Activated CD4-positive, alpha-beta T cell treated with anti-CD3 and anti-CD28 coated beads, Interleukin-2, Interleukin-6, amounts not matched to agents 100 ng/mL and 50 ng/mL, durations not matched to agents 16 hours and 8 hours (primary cell): ENCODE measurements at regions not wholly inside any gene's neighbourhood (a gene's known extent, or its start where the extent isn't known, plus 50 kb on each side); places are given as distances from the start of the nearest gene placed in this dataset.

Experiments used
- DNase-seq: peaks from one replicate; pipeline ENCODE4 v3.0.0-alpha.2; 2020

DNA sequence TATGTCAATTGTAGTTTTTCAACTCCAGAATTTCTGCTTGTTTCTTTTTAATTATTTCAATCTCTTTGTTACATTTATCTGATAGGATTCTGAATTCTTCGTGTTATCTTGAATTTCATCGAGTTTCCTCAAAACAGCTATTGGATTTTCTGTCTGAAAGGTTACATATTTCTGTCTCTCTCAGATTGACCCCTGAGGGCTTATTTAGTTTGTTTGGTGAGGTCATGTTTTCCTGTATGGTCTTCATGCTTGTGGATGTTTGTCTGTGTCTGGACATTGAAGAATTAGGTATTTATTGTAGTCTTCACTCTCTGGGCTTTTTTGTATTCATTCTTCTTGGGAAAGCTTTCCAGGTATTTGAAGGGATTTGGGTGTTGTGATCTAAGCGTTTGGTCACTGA, 85.6 kb downstream of the SNAPC1 start:
- no peak for DNase-seq

DNA sequence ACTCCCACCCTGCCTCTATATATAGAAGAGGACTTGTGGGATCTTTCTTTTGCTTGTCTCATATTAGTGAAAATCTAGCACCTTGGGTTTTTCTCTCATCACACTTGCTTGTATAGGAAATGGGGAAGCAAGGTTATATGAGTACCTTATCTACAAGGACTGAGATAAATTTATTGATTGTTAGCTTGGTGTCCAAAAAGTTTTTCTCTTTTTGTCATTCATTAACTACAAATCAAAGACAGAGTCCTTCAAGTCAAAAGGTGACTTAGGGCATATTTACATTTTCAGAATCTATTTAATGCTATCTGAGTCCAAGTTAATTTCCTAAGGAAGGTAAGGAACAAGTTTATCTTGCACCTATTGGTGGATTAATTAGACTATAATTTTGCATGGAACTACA, 92.7 kb downstream of the SNAPC1 start:
- no peak for DNase-seq

DNA sequence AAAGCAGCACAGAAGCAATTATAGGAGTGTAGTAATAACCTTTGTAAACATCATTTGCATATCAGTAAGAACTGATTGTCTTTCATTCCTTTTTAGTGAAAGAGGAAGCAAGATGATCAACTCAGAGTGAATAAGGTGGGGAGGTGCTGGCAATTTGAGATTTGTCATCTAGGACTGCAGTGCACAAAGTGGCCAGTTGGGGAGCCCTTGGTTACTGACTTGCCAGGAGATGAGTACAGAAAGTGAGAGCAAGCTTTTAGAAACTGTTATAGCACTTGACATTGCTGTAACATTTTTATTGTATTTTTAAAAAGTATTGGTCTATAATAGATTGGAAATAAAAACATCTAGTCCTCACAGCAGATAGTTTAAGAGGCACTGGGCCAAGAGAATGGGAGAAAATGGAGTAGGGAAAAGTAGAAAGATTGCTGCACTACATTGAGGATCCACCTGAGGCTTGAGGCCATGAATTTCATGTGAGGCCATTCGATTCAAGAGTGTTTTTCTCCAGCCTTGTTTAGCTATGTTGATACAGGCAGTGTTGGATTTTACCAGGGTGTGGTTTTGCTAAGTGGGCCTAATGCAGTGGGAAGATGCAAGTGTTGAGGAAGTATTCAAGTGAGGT, 98.2 kb downstream of the SNAPC1 start:
- peak; percentile 70 for DNase-seq

- DNase-seq: no peak
Observed at GRCh38 chr14:61861320-61861865, 99.2 kb downstream of the SNAPC1 start.

- no peak for DNase-seq
Observed at GRCh38 chr14:61864329-61864898, 102.2 kb downstream of the SNAPC1 start.

- peak; percentile 18 for DNase-seq
Observed at GRCh38 chr14:61866932-61867920, 105.0 kb downstream of the SNAPC1 start.

GRCh38 chr14:61868846-61869245, 106.6 kb downstream of the SNAPC1 start:
- DNase-seq: no peak

DNA sequence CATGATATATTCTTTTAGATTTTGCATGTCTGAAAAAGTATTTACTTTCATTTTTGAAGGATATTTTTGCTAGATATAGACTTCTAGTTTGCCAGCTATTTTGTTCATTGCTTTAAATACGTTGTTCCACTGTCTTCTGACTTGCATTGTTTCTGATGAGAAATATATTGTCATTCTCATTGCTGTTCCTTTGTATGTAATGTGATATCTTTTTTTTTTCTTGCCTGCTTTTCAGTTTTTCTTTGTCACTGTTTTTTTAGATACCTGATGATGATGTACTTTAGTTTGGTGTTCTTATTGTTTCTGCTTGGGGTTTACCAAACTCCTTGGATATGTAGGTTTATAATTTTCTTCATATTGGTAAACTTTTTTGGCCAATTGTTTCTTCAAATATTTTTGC, 107.9 kb downstream of the SNAPC1 start:
- DNase-seq: no peak

DNA sequence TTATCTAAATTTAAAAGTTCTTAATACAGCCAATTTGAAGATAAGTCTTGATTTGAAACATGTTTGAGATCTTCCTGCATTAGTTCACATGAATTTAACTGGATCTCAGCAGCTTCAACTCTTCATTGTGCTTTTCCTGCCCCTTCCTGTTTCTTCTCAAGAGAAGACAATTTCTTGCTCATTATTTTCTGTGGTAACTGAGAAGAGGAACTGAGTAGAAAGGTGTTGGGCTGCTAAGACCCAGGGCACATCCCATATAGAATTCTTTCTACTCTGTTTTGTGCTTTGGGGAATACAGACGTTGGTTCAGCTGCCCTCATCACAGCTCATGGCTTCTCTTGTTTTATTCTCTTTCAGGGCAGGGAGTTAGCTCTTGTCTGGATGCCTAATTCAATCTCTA, 110.2 kb downstream of the SNAPC1 start:
- no peak for DNase-seq

DNA sequence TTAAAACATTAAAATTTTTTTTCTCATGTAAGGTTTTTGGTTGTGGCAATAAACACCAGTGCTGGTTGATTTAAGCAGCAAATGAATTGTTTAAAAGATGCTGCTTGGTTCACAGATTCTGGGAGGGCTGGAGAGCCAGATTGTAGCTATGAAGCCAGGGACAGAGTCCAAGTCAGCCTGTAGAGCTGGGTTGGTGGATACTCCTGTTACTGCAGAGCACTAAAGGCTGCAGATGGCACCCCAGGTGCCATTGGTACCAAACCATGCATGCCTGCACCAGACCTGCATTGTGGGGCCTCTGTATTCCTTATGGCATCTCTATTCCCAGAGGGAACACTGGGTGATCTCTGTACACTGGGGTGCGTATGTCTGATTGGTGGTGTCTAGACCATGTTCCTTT, 113.3 kb downstream of the SNAPC1 start:
- DNase-seq: no peak

DNA sequence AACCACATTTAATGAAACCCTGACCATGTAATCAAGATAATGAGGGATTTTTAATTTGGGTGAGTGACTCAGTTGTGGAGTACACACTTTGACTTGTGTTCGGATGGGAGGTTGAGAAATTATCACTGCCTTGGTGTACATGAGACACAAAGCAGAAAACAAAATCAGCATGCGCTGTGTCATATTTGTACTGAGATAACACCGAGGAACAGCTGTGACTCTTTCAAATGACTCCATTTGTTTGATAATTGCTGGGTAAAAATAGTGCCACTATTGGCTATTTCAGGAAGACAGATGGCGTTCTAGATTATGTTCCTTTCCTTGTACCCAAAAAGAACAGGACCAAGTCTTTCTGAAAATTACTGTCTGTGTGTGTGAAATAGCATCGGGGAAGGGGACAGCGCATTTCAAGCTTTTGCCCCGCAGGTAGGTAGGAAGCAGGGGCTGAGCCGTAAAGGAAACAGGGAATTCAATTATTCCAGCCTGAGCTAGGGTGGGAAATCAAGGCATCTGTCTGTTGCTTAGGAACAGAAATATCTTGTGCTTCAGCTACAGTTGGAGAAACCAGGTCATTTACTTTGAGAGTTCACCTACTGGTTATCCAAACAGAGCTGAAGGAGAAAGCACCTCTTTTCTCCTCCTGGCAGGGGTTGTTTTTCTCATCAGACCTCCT, 114.3 kb downstream of the SNAPC1 start:
- DNase-seq: peak; percentile 8

DNA sequence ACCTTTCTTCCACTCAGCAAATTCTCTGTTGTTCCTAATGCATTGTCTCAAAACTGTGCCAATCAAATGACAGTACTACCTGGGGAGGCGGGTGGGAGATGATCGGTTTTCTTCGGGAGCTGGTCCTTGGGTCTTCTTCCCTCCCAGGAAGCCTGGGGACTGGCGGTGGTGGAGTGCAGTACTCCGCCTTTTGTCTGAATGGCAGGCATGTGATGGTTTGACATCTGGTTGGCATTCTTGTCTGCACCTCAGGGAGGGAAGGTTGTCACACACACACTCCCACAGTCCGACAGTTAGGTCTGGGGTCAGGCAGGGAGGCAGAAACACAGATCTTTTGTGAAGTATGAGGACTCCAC, 114.8 kb downstream of the SNAPC1 start:
- no peak for DNase-seq

DNA sequence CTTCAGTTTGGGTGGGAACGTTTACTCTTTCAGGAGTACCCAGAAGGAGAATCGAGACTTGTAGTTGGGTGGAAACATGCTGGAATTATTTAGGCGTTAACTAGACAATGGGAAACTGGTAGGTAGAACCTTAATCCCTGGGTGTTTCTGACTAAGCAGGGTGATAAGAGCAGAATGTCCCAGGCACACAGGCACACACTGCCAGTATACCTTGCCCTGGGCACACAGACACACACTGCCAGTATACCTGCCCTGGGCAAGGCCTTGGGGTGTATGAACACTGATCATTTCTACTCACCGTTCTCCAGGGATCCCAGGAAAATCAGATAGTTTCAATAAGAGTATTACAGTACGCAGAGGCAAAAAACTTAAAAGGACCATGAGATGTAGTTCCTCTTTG, 115.5 kb downstream of the SNAPC1 start:
- DNase-seq: no peak

- no peak for DNase-seq
Observed at GRCh38 chr14:61878931-61879330, 116.7 kb downstream of the SNAPC1 start.

DNA sequence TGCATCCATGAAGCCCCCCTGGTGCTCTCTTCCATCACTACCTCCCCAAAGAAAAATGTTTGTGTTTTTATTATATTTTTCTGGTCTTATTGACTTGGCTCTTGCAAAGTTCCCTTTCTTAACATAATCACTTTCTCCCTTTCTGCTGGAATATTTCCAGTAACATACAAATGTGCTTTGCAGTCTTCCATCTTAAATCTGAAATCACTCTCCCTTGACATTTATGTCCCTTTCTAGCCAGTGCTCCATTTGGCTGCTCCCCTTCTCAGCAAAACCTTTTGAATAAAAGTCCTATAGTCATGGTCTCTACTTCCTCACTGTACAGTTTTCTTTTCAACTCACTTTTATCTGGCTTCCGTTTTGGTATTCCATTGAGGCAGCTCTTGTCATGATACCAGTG, 118.8 kb downstream of the SNAPC1 start:
- no peak for DNase-seq

- no peak for DNase-seq
Observed at GRCh38 chr14:61884711-61885110, 122.5 kb downstream of the SNAPC1 start.

- no peak for DNase-seq
Observed at GRCh38 chr14:61885203-61885961, 123.2 kb downstream of the SNAPC1 start.

- no peak for DNase-seq
Observed at GRCh38 chr14:61887628-61888027, 125.4 kb downstream of the SNAPC1 start.

DNA sequence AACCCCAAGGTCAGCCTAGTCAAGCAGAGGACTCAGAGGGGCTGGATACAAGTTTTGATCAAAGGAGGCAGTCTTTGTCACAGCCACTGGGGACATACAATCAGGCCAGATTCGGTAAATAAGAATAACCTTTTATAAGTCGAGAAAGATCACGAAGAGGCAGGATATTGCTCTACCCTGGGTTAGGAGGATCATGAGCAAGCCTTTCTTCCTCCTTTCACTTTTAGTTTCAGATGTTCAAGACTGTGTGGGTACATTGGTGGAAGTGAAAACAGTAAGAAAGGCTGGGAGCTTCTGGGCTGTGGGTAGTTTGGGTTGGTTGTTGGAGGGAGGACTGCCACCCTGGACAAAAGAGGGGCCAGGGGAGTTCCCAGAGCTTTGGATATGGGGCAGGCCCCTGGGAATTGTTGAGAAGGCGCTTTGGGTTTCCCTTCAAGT, 127.7 kb downstream of the SNAPC1 start:
- peak; percentile 63 for DNase-seq

- DNase-seq: no peak
Observed at GRCh38 chr14:61891170-61891569, 128.9 kb downstream of the SNAPC1 start.

DNA sequence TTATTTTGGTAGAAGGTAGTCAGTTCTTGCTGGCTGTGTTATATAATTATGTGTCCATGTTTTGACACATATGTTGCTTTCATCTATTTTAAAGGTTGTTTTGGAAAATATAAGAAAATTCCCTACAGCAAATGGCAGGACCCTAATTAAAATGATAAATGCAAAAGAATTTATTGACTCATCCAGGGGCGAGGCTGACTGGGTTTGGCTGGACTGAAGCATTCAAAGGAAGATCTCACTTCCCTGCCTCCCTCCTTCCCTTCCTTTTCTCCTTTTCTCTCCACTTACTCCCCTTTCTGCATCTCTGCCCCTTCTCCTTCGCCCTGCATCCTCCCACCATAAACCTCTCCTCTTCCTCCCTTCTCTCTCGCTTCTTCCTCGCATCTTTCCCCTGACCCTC, 129.6 kb downstream of the SNAPC1 start:
- no peak for DNase-seq

DNA sequence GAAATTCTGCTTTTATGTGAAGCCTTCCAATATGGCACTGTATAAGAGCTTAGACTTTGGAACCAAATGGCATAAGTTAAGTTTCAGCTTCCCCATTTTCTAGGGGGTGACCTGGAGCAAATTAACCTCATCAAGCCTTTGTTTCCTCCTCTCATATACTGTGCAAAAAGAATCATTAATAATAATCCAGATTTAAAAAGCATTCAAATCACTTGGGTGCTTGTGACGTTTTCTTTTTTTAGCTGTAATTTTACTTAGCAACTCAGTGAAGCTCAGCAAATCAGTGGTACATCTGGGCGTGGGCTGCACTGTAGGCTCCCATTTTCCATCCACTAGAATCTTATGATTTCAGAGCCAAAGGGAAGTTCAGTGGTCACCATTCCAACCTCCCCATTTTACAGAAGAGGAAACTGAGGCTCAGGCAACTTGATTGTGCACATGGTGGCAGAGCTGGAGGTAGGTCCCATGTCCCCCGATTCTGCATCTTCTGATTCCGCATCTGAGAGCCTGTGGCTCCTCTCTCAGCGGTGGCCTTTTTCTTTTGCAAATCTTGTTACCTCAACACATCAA, 131.2 kb downstream of the SNAPC1 start:
- no peak for DNase-seq
